ENCODE measurements at regions not wholly inside any gene's neighbourhood (a gene's known extent, or its start where the extent isn't known, plus 50 kb on each side); places are given as distances from the start of the nearest gene placed in this dataset.

- DNase-seq (ENCODE audit: low read depth) = no peak
- no peak overlapping the region for H3K4me3 ChIP-seq (ENCODE audit: low read depth, low read length)
- H3K27me3 ChIP-seq (ENCODE audit: control insufficient read depth, insufficient read depth, low read length) = no peaks in the 10 kb centered on the region
- TF ChIP-seq, protein P1, sequence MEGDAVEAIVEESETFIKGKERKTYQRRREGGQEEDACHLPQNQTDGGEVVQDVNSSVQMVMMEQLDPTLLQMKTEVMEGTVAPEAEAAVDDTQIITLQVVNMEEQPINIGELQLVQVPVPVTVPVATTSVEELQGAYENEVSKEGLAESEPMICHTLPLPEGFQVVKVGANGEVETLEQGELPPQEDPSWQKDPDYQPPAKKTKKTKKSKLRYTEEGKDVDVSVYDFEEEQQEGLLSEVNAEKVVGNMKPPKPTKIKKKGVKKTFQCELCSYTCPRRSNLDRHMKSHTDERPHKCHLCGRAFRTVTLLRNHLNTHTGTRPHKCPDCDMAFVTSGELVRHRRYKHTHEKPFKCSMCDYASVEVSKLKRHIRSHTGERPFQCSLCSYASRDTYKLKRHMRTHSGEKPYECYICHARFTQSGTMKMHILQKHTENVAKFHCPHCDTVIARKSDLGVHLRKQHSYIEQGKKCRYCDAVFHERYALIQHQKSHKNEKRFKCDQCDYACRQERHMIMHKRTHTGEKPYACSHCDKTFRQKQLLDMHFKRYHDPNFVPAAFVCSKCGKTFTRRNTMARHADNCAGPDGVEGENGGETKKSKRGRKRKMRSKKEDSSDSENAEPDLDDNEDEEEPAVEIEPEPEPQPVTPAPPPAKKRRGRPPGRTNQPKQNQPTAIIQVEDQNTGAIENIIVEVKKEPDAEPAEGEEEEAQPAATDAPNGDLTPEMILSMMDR (IDR thresholded peaks at IDR 0.05; ENCODE audit: insufficient read depth, low read depth, low read length) = no peak
- H3K36me3 ChIP-seq (ENCODE audit: control insufficient read depth, insufficient read depth, low read length) = no peaks in the 10 kb centered on the region
- ChIA-PET CTCF (no interaction called here), POLR2A (no interaction called here)
Measured at GRCh38 chr12:87238466-87238865, 790.7 kb downstream of the C12orf50 start.

- ChIA-PET CTCF (interaction anchor here (0.9 kb wide), 1 partner anchor 19 kb away, joined by 3 read pairs; no protein-coding TSS in a partner anchor), POLR2A (no interaction called here)
- H3K27me3 ChIP-seq (ENCODE audit: control insufficient read depth, insufficient read depth, low read length) = no peaks in the 10 kb centered on the region
- DNase-seq (ENCODE audit: low read depth) = no peak
- H3K4me3 ChIP-seq (ENCODE audit: low read depth, low read length) = no peak overlapping the region
- TF ChIP-seq, protein P1 (IDR thresholded peaks at IDR 0.05; ENCODE audit: insufficient read depth, low read depth, low read length) = no peak
- no peaks in the 10 kb centered on the region for H3K36me3 ChIP-seq (ENCODE audit: control insufficient read depth, insufficient read depth, low read length)
Measured at GRCh38 chr12:87234898-87235297, 794.3 kb downstream of the C12orf50 start.

DNA sequence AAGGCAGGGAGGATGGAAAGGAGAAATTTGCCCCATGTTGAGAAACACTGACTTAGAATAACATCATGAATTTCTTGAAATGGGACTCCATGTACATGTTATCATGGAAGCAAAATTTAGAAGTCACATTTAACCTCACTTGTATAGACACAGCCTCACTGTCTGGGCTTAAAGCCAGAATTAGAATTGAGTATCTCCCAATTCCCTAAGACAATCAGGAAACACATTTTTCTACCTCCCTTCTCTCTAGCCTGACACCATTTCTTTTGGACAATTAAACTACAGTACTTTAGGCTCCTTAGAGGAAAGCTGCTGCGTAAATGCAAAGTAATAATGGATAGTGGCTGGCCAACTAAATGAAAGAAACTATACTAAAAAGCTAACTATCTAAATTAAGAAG, 795.5 kb downstream of the C12orf50 start:
- DNase-seq (ENCODE audit: low read depth) = no peak
- TF ChIP-seq, protein P1 (IDR thresholded peaks at IDR 0.05; ENCODE audit: insufficient read depth, low read depth, low read length) = no peak
- ChIA-PET POLR2A (no interaction called here), CTCF (no interaction called here)
- H3K36me3 ChIP-seq (ENCODE audit: control insufficient read depth, insufficient read depth, low read length) = no peaks in the 10 kb centered on the region
- H3K27me3 ChIP-seq (ENCODE audit: control insufficient read depth, insufficient read depth, low read length) = no peaks in the 10 kb centered on the region
- H3K4me3 ChIP-seq (ENCODE audit: low read depth, low read length) = no peak overlapping the region

- no peak for DNase-seq (ENCODE audit: low read depth)
- TF ChIP-seq, protein P1 (IDR thresholded peaks at IDR 0.05; ENCODE audit: insufficient read depth, low read depth, low read length) = no peak
- Histone ChIP-seq H3K4me3 (ENCODE audit: low read depth, low read length) (no peak overlapping the region), H3K36me3 (ENCODE audit: control insufficient read depth, insufficient read depth, low read length) (no peaks in the 10 kb centered on the region), H3K27me3 (ENCODE audit: control insufficient read depth, insufficient read depth, low read length) (no peaks in the 10 kb centered on the region)
- POLR2A ChIA-PET = no interaction called here
- CTCF ChIA-PET = no interaction called here
Measured at GRCh38 chr12:87231818-87232217, 797.4 kb downstream of the C12orf50 start.

DNA sequence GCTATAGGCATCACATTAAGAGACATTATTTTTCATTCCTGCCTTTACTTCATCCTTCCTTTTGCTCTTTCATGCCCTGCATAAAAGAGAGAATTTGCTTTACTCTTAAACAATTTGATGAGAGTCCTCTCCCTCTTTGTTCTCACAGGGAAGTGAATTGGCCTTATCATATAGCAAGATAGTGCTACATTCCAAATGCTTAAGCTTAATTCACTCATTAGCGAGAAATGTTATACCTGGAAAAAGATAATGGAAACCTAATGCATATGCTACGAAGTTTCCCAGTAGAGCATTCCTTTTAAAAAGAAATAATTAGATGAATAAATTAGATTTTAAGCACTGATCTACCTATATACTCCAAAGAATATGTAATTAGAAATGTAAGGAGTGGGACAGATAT, 798.8 kb downstream of the C12orf50 start:
- ChIA-PET CTCF (no interaction called here), POLR2A (no interaction called here)
- TF ChIP-seq, protein P1 (IDR thresholded peaks at IDR 0.05; ENCODE audit: insufficient read depth, low read depth, low read length) = no peak
- no peaks in the 10 kb centered on the region for H3K27me3 ChIP-seq (ENCODE audit: control insufficient read depth, insufficient read depth, low read length)
- no peak overlapping the region for H3K4me3 ChIP-seq (ENCODE audit: low read depth, low read length)
- no peak for DNase-seq (ENCODE audit: low read depth)
- no peaks in the 10 kb centered on the region for H3K36me3 ChIP-seq (ENCODE audit: control insufficient read depth, insufficient read depth, low read length)
